GM06990 (cell line): ENCODE measurements at regions not wholly inside any gene's neighbourhood (a gene's known extent, or its start where the extent isn't known, plus 50 kb on each side); places are given as distances from the start of the nearest gene placed in this dataset.

ENCODE experiments used
- DNase-seq: peaks from one replicate; pipeline ENCODE4 v3.0.0-alpha.2; 2011; ENCODE audit not compliant: insufficient read length; ENCODE audit errors: extremely low read depth
- H3K27me3 ChIP-seq: replicated peaks from 2 replicates; pipeline ENCODE4 v1.6.0; 2011; ENCODE audit warnings: low read length; ENCODE audit not compliant: control insufficient read depth, insufficient read depth
- H3K36me3 ChIP-seq: 2 replicates; pipeline ENCODE4 v1.5.1; 2011; ENCODE audit warnings: low read length; ENCODE audit not compliant: control insufficient read depth, insufficient read depth
- H3K4me3 ChIP-seq: replicated peaks from 2 replicates; pipeline ENCODE4 v1.5.1; 2011; ENCODE audit warnings: low read depth, mild to moderate bottlenecking, control low read depth, low read length
- CTCF ChIP-seq: IDR thresholded peaks from 2 replicates; pipeline ENCODE4 v1.5.1; 2011; ENCODE audit warnings: low read length, control low read depth, mild to moderate bottlenecking, inconsistent platforms; ENCODE audit not compliant: insufficient read depth, poor library complexity, severe bottlenecking

GRCh38 chr2:238963161-238963970, 115.5 kb downstream of the TWIST2 start:
- TF ChIP-seq CTCF, result no peak
- no peak overlapping the region for H3K4me3 ChIP-seq
- no peaks in the 10 kb centered on the region for H3K36me3 ChIP-seq
- no peak for DNase-seq
- H3K27me3 ChIP-seq, result no peaks in the 10 kb centered on the region

- no peaks in the 10 kb centered on the region for H3K27me3 ChIP-seq
- H3K4me3 ChIP-seq, result no peak overlapping the region
- TF ChIP-seq CTCF, result no peak
- no peak for DNase-seq
- no peaks in the 10 kb centered on the region for H3K36me3 ChIP-seq
Observed at GRCh38 chr2:238963971-238964328, 116.1 kb downstream of the TWIST2 start.

DNA sequence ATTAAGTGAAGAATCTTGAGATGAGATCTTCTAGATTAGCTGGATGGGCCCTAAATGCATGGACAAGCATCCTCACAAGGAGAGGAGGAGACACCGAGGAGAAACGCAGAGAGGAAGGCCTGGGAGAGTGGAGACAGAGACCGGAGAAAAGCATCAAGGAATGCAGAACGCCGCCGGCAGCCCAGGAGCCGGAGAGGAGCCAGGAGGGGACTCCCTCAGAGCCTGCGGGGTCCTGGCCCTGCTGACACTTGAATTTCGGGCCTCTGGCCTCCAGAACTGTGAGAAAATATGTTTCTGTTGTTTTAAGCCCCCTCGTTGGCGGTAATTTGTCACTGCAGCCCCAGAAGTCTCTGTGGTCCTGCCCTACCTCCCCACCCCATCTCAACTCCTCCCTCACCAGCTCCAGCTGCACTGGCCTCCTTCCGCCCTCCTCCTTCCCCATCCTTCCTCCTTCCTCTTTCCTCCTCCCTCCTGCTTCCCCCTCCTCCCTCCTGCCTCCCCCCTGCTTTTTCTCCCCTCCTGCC, 116.7 kb downstream of the TWIST2 start:
- no peaks in the 10 kb centered on the region for H3K27me3 ChIP-seq
- no peak for TF ChIP-seq CTCF
- no peak overlapping the region for H3K4me3 ChIP-seq
- H3K36me3 ChIP-seq, result no peaks in the 10 kb centered on the region
- no peak for DNase-seq

- H3K27me3 ChIP-seq, result no peaks in the 10 kb centered on the region
- TF ChIP-seq CTCF, result no peak
- DNase-seq, result no peak
- no peaks in the 10 kb centered on the region for H3K36me3 ChIP-seq
- H3K4me3 ChIP-seq, result no peak overlapping the region
Observed at GRCh38 chr2:238965371-238966071, 117.6 kb downstream of the TWIST2 start.

DNA sequence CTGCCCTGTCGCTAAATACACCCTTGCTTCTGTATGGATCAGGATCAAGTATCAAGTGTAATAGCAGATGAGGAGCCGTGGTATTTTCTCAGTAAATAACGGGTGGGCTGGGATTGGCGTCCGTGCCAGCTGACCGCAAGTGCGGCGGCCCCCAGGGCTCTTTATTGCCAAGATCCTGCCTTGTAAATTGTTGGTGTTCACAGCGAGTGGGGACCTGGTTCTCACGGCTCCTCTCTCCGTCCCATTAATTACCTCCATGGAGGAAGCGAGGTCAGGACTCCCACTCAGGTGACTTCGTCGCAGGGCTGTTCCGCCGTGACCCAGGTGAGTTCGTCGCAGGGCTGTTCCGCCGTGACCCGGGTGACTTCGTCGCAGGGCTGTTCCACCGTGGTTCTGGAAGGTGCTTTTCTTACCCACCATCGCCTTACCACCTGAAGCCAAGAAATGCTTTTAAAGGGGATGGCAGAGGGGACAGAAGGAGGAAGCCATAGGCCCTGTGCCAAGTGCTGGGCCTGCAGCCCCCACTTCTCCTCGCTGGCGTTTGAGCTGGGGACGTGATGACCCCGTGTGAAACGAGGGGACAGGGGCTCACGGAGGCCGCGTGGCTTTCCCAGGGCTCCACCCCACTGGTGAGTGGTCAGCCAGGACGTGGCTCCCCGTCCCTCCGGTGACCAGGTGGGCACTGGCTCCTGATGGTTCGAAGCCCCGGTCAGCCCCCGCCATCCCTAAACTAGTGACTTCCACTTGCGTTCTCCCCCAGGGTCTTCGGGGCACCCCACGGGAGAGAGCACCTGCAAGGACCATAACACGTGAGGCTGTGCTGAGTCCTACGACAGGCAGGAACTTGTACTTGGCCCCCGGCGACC, 118.4 kb downstream of the TWIST2 start:
- no peak for DNase-seq
- H3K27me3 ChIP-seq, result no peaks in the 10 kb centered on the region
- no peaks in the 10 kb centered on the region for H3K36me3 ChIP-seq
- TF ChIP-seq CTCF, result no peak
- H3K4me3 ChIP-seq, result no peak overlapping the region
